Neural progenitor cell (in vitro differentiated cells): ENCODE measurements at regions not wholly inside any gene's neighbourhood (a gene's known extent, or its start where the extent isn't known, plus 50 kb on each side); places are given as distances from the start of the nearest gene placed in this dataset.

Source experiments
- DNase-seq: peaks from one replicate; pipeline ENCODE4 v3.0.0-alpha.2; 2016; ENCODE audit warnings: low spot score
- H2AFZ ChIP-seq: fragments of 200-600 bp; sonication (generic); replicated peaks from 2 replicates; pipeline ENCODE4 v1.6.1; 2016; ENCODE audit warnings: antibody characterized with exemption
- H3F3A ChIP-seq: fragments of 200-600 bp; sonication (generic); 2 replicates; pipeline ENCODE4 v1.6.1; 2016; ENCODE audit warnings: antibody characterized with exemption, low read depth
- H3K27ac ChIP-seq: fragments of 200-600 bp; sonication (generic); 2 replicates; pipeline ENCODE4 v1.5.1; 2016; ENCODE audit warnings: mild to moderate bottlenecking
- H3K27me3 ChIP-seq: fragments of 200-600 bp; sonication (generic); 2 replicates; pipeline ENCODE4 v1.6.1; 2016; ENCODE audit warnings: mild to moderate bottlenecking, moderate library complexity
- H3K36me3 ChIP-seq: fragments of 200-600 bp; sonication (generic); 2 replicates; pipeline ENCODE4 v1.5.1; 2016
- H3K4me1 ChIP-seq: fragments of 200-600 bp; sonication (generic); 2 replicates; pipeline ENCODE4 v1.6.1; 2016; ENCODE audit warnings: mixed run types
- H3K4me2 ChIP-seq: fragments of 200-600 bp; sonication (generic); 2 replicates; pipeline ENCODE4 v1.6.1; 2016
- H3K4me3 ChIP-seq: fragments of 200-600 bp; sonication (generic); 2 replicates; pipeline ENCODE4 v1.5.1; 2016
- H3K79me2 ChIP-seq: fragments of 200-600 bp; sonication (generic); 2 replicates; pipeline ENCODE4 v1.6.1; 2016; ENCODE audit warnings: low read depth
- H3K9ac ChIP-seq: fragments of 200-600 bp; sonication (generic); 2 replicates; pipeline ENCODE4 v1.6.1; 2016
- H3K9me3 ChIP-seq: fragments of 200-600 bp; sonication (generic); 2 replicates; pipeline ENCODE4 v1.5.1; 2016; ENCODE audit warnings: low read depth
- H4K20me1 ChIP-seq: fragments of 200-600 bp; sonication (generic); 2 replicates; pipeline ENCODE4 v1.6.1; 2016; ENCODE audit warnings: low read depth
- H3K27ac Mint-ChIP-seq: 3 replicates; pipeline ENCODE4 v1.8.0; 2021; ENCODE audit warnings: mixed read lengths
- H3K27me3 Mint-ChIP-seq: 2 replicates; pipeline ENCODE4 v1.8.0; 2022; ENCODE audit warnings: low read depth, mild to moderate bottlenecking, inconsistent platforms, moderate library complexity, mixed read lengths; ENCODE audit not compliant: insufficient read depth
- H3K36me3 Mint-ChIP-seq: 3 replicates; pipeline ENCODE4 v1.8.0; 2021; ENCODE audit warnings: mixed read lengths
- H3K4me1 Mint-ChIP-seq: 3 replicates; pipeline ENCODE4 v1.8.0; 2021; ENCODE audit warnings: mixed read lengths
- H3K4me3 Mint-ChIP-seq: 3 replicates; pipeline ENCODE4 v1.8.0; 2021; ENCODE audit warnings: mild to moderate bottlenecking, moderate library complexity, mixed read lengths
- H3K9me3 Mint-ChIP-seq: 3 replicates; pipeline ENCODE4 v1.8.0; 2020; ENCODE audit warnings: mixed read lengths
- CTCF ChIP-seq: fragments of 200-600 bp; sonication (generic); IDR thresholded peaks from 2 replicates; pipeline ENCODE4 v1.5.1; 2017; ENCODE audit warnings: antibody characterized with exemption, mild to moderate bottlenecking
- EZH2 ChIP-seq: fragments of 200-600 bp; sonication (generic); IDR thresholded peaks from 2 replicates; pipeline ENCODE4 v1.6.1; 2017; ENCODE audit warnings: antibody characterized with exemption, mild to moderate bottlenecking, moderate library complexity
- EZH2phosphoT487 ChIP-seq: fragments of 200-600 bp; sonication (generic); IDR thresholded peaks from 2 replicates; pipeline ENCODE4 v1.6.1; 2017; ENCODE audit warnings: antibody characterized with exemption

- Histone ChIP-seq H3K4me2 (peak overlapping the region; percentile 95), H3K27ac (no peak overlapping the region), H3K36me3 (no peaks in the 10 kb centered on the region), H3K4me3 (peak overlapping the region; percentile 61), H4K20me1 (peaks cover 9% of the 10 kb centered on the region), H3K9me3 (no peaks in the 10 kb centered on the region), H3F3A (peaks cover 34% of the 10 kb centered on the region), H3K4me1 (peaks cover 23% of the 10 kb centered on the region), H2AFZ (peak overlapping the region; percentile 90), H3K27me3 (peaks cover 8% of the 10 kb centered on the region), H3K79me2 (peaks cover 6% of the 10 kb centered on the region), H3K9ac (no peak overlapping the region)
- no peak for TF ChIP-seq EZH2
- TF ChIP-seq EZH2phosphoT487, result no peak
- TF ChIP-seq CTCF, result no peak
- Mint-ChIP-seq H3K27ac (no peak overlapping the region), H3K27me3 (peaks cover 13% of the 10 kb centered on the region), H3K4me1 (peaks cover 34% of the 10 kb centered on the region), H3K4me3 (peak overlapping the region; percentile 85), H3K9me3 (peaks cover 4% of the 10 kb centered on the region), H3K36me3 (no peaks in the 10 kb centered on the region)
- peak; percentile 8 for DNase-seq
Observed at GRCh38 chr7:25951414-25952260, 200.4 kb upstream of the NFE2L3 start.

GRCh38 chr7:25952261-25953057 lies 199.5 kb upstream of the NFE2L3 start:
- Mint-ChIP-seq H3K36me3 (no peaks in the 10 kb centered on the region), H3K9me3 (peaks cover 4% of the 10 kb centered on the region), H3K27me3 (peaks cover 11% of the 10 kb centered on the region), H3K4me3 (peak overlapping the region; percentile 85), H3K27ac (no peak overlapping the region), H3K4me1 (peaks cover 34% of the 10 kb centered on the region)
- TF ChIP-seq CTCF (no peak), EZH2phosphoT487 (no peak), EZH2 (no peak)
- H2AFZ ChIP-seq, result peak overlapping the region; percentile 90
- peaks cover 6% of the 10 kb centered on the region for H3K79me2 ChIP-seq
- peak overlapping the region; percentile 95 for H3K4me2 ChIP-seq
- no peak overlapping the region for H3K9ac ChIP-seq
- H3K27ac ChIP-seq, result no peak overlapping the region
- peaks cover 23% of the 10 kb centered on the region for H3K4me1 ChIP-seq
- peaks cover 8% of the 10 kb centered on the region for H3K27me3 ChIP-seq
- peak overlapping the region; percentile 61 for H3K4me3 ChIP-seq
- no peak for DNase-seq
- H3K9me3 ChIP-seq, result no peaks in the 10 kb centered on the region
- H3K36me3 ChIP-seq, result no peaks in the 10 kb centered on the region
- H4K20me1 ChIP-seq, result peaks cover 9% of the 10 kb centered on the region
- peaks cover 34% of the 10 kb centered on the region for H3F3A ChIP-seq

- H3K79me2 ChIP-seq, result peaks cover 6% of the 10 kb centered on the region
- no peak overlapping the region for H3K27ac Mint-ChIP-seq
- H3K9me3 ChIP-seq, result no peaks in the 10 kb centered on the region
- H3F3A ChIP-seq, result peaks cover 29% of the 10 kb centered on the region
- H3K4me3 ChIP-seq, result no peak overlapping the region
- H3K4me1 Mint-ChIP-seq, result peaks cover 25% of the 10 kb centered on the region
- no peaks in the 10 kb centered on the region for H3K36me3 Mint-ChIP-seq
- H3K4me2 ChIP-seq, result no peak overlapping the region
- no peak overlapping the region for H3K4me3 Mint-ChIP-seq
- H3K9me3 Mint-ChIP-seq, result peaks cover 4% of the 10 kb centered on the region
- H4K20me1 ChIP-seq, result peaks cover 8% of the 10 kb centered on the region
- H2AFZ ChIP-seq, result no peak overlapping the region
- no peak overlapping the region for H3K27ac ChIP-seq
- DNase-seq, result no peak
- H3K4me1 ChIP-seq, result peaks cover 18% of the 10 kb centered on the region
- no peaks in the 10 kb centered on the region for H3K36me3 ChIP-seq
- H3K27me3 Mint-ChIP-seq, result peaks cover 11% of the 10 kb centered on the region
- peaks cover 8% of the 10 kb centered on the region for H3K27me3 ChIP-seq
- TF ChIP-seq EZH2phosphoT487, result no peak
- TF ChIP-seq CTCF, result no peak
- TF ChIP-seq EZH2, result no peak
- H3K9ac ChIP-seq, result no peak overlapping the region
Observed at GRCh38 chr7:25953859-25954258, 198.1 kb upstream of the NFE2L3 start.
